ENCODE measurements at regions not wholly inside any gene's neighbourhood (a gene's known extent, or its start where the extent isn't known, plus 50 kb on each side); places are given as distances from the start of the nearest gene placed in this dataset.

GRCh38 chr1:146376708-146377496 lies 148.1 kb upstream of the NOTCH2NLA start (continued):
- TF ChIP-seq ZBTB40 (IDR thresholded peaks at IDR 0.05) (peak; percentile 31; the same call in 1 of the 2 replicates), ZBTB40 (CRISPR knock-in tag; IDR thresholded peaks at IDR 0.05) (peak; percentile 66), KDM2B (CRISPR knock-in tag; IDR thresholded peaks at IDR 0.05) (peak; percentile 43; the same call in 1 of the 2 replicates), NONO (IDR thresholded peaks at IDR 0.05; ENCODE audit: low read depth in 2 of 2, low read length in 1 of 2) (peak; percentile 24 to 91; a peak in 2 of 4 replicates), NFXL1 (CRISPR knock-in tag; IDR thresholded peaks at IDR 0.05) (peak; percentile 80), ZBTB12 (CRISPR knock-in tag; IDR thresholded peaks at IDR 0.05) (peak; percentile 8; the same call in 1 of the 2 replicates), CAMTA2 (CRISPR knock-in tag; conservative IDR thresholded peaks at IDR 0.05) (peak; percentile 51; the same call in 1 of the 2 replicates), ZBTB43 (CRISPR knock-in tag; IDR thresholded peaks at IDR 0.05) (0 out of 2 replicates have a peak, but pooled peaks have one; percentile 24), BCLAF1 (IDR thresholded peaks at IDR 0.05; ENCODE audit: borderline replicate concordance in 1 of 2, control insufficient read depth in 1 of 2, low read depth in 2 of 2, low read length in 1 of 2) (peak in 1 of 2 experiments; percentile 98; a peak in 2 of 4 replicates)

Measured in K562 (cell line).